H9 (cell line): ENCODE measurements at regions not wholly inside any gene's neighbourhood (a gene's known extent, or its start where the extent isn't known, plus 50 kb on each side); places are given as distances from the start of the nearest gene placed in this dataset.

ENCODE experiments used
- DNase-seq: peaks from one replicate; pipeline ENCODE4 v3.0.0-alpha.2; 2017
- H2AFZ ChIP-seq: one replicate; pipeline ENCODE4 v1.6.1; 2013; ENCODE audit warnings: mild to moderate bottlenecking, low read length, control low read depth, moderate library complexity
- H2AK5ac ChIP-seq: 2 replicates; pipeline ENCODE4 v1.6.1; 2013; ENCODE audit warnings: low read length, control low read depth, mixed read lengths; ENCODE audit not compliant: insufficient read length
- H2BK120ac ChIP-seq: one replicate; pipeline ENCODE4 v1.6.1; 2013; ENCODE audit warnings: low read depth, mild to moderate bottlenecking, low read length, control low read depth, inconsistent platforms; ENCODE audit not compliant: poor library complexity, severe bottlenecking
- H2BK12ac ChIP-seq: 2 replicates; pipeline ENCODE4 v1.6.1; 2013; ENCODE audit warnings: low read length, control low read depth, mixed read lengths, low read depth; ENCODE audit not compliant: insufficient read length
- H2BK15ac ChIP-seq: 2 replicates; pipeline ENCODE4 v1.6.1; 2013; ENCODE audit warnings: low read depth, low read length, control low read depth
- H2BK20ac ChIP-seq: one replicate; pipeline ENCODE4 v1.6.1; 2013; ENCODE audit warnings: low read depth, mild to moderate bottlenecking, low read length, control low read depth, inconsistent platforms; ENCODE audit not compliant: poor library complexity, severe bottlenecking
- H2BK5ac ChIP-seq: 2 replicates; pipeline ENCODE4 v1.6.1; 2013; ENCODE audit warnings: low read length, control low read depth, mixed read lengths; ENCODE audit not compliant: insufficient read length
- H3K14ac ChIP-seq: 2 replicates; pipeline ENCODE4 v1.6.1; 2013; ENCODE audit warnings: low read length, control low read depth; ENCODE audit not compliant: insufficient read depth
- H3K18ac ChIP-seq: 2 replicates; pipeline ENCODE4 v1.6.1; 2013; ENCODE audit warnings: low read depth, mild to moderate bottlenecking, mixed read lengths, low read length, control low read depth; ENCODE audit not compliant: insufficient read length
- H3K23ac ChIP-seq: 2 replicates; pipeline ENCODE4 v1.6.1; 2013; ENCODE audit warnings: low read length, control low read depth, mixed read lengths, low read depth; ENCODE audit not compliant: insufficient read length
- H3K23me2 ChIP-seq: 2 replicates; pipeline ENCODE4 v1.6.1; 2013; ENCODE audit warnings: low read depth, mild to moderate bottlenecking, mixed read lengths, low read length, control low read depth; ENCODE audit not compliant: insufficient read length, poor library complexity, severe bottlenecking
- H3K27ac ChIP-seq: 2 replicates; pipeline ENCODE4 v1.5.1; 2013; ENCODE audit warnings: low read length, control low read depth, mixed read lengths, low read depth; ENCODE audit not compliant: insufficient read length
- H3K27me3 ChIP-seq: 2 replicates; pipeline ENCODE4 v1.6.1; 2013; ENCODE audit warnings: low read length, control low read depth, inconsistent platforms; ENCODE audit not compliant: insufficient read depth
- H3K4ac ChIP-seq: 2 replicates; pipeline ENCODE4 v1.6.1; 2013; ENCODE audit warnings: low read depth, mild to moderate bottlenecking, control low read depth, inconsistent platforms, low read length, moderate library complexity
- H3K4me1 ChIP-seq: 2 replicates; pipeline ENCODE4 v1.6.1; 2013; ENCODE audit warnings: low read length, control low read depth, inconsistent platforms; ENCODE audit not compliant: insufficient read depth
- H3K4me2 ChIP-seq: 2 replicates; pipeline ENCODE4 v1.6.1; 2013; ENCODE audit warnings: low read length, control low read depth, mixed read lengths; ENCODE audit not compliant: insufficient read length, insufficient read depth
- H3K56ac ChIP-seq: 2 replicates; pipeline ENCODE4 v1.6.1; 2013; ENCODE audit warnings: low read depth, mild to moderate bottlenecking, mixed read lengths, low read length, control low read depth; ENCODE audit not compliant: insufficient read length
- H3K79me1 ChIP-seq: 2 replicates; pipeline ENCODE4 v1.6.1; 2013; ENCODE audit warnings: low read depth, mild to moderate bottlenecking, moderate library complexity, low read length, control low read depth, inconsistent platforms; ENCODE audit not compliant: insufficient read depth, poor library complexity, severe bottlenecking
- H3K79me2 ChIP-seq: 2 replicates; pipeline ENCODE4 v1.6.1; 2013; ENCODE audit warnings: low read length, control low read depth, inconsistent platforms; ENCODE audit not compliant: insufficient read depth
- H3K9ac ChIP-seq: 2 replicates; pipeline ENCODE4 v1.6.1; 2013; ENCODE audit warnings: low read length, control low read depth, mixed read lengths; ENCODE audit not compliant: insufficient read length; ENCODE audit errors: extremely low read depth
- H3K9me3 ChIP-seq: one replicate; pipeline ENCODE4 v1.6.1; 2013; ENCODE audit warnings: low read depth, low read length, inconsistent platforms; ENCODE audit not compliant: control insufficient read depth
- H3T11ph ChIP-seq: one replicate; pipeline ENCODE4 v1.6.1; 2013; ENCODE audit warnings: mild to moderate bottlenecking, low read length, control low read depth, inconsistent platforms
- H4K20me1 ChIP-seq: one replicate; pipeline ENCODE4 v1.6.1; 2013; ENCODE audit not compliant: control insufficient read depth, insufficient read length, insufficient read depth
- H4K5ac ChIP-seq: 2 replicates; pipeline ENCODE4 v1.6.1; 2013; ENCODE audit warnings: low read depth, mild to moderate bottlenecking, mixed read lengths, low read length, control low read depth; ENCODE audit not compliant: insufficient read length
- H4K8ac ChIP-seq: replicated peaks from 2 replicates; pipeline ENCODE4 v1.6.1; 2013; ENCODE audit warnings: low read length, control low read depth, mixed read lengths, low read depth; ENCODE audit not compliant: insufficient read length
- H4K91ac ChIP-seq: 2 replicates; pipeline ENCODE4 v1.6.1; 2013; ENCODE audit warnings: low read depth, mild to moderate bottlenecking, moderate library complexity, mixed read lengths, low read length, control low read depth; ENCODE audit not compliant: insufficient read length
- H3K27ac Mint-ChIP-seq, 3 experiments: 2 replicates in 2 of 3; 3 replicates in 1 of 3; pipeline ENCODE4 v1.8.0; 2020 to 2021; ENCODE audit warnings: mixed read lengths in 3 of 3, mild to moderate bottlenecking in 1 of 3, moderate library complexity in 1 of 3
- H3K27me3 Mint-ChIP-seq: 2 replicates; pipeline ENCODE4 v1.8.0; 2021; ENCODE audit warnings: low read depth, mild to moderate bottlenecking, moderate library complexity, mixed read lengths
- H3K36me3 Mint-ChIP-seq, 3 experiments: 2 replicates in 2 of 3; 3 replicates in 1 of 3; pipeline ENCODE4 v1.8.0; 2020 to 2021; ENCODE audit warnings: low read depth in 3 of 3, mixed read lengths in 3 of 3; ENCODE audit not compliant: insufficient read depth in 1 of 3
- H3K4me1 Mint-ChIP-seq, 2 experiments: 2 replicates each; pipeline ENCODE4 v1.8.0; 2020; ENCODE audit warnings: mixed read lengths in 2 of 2
- H3K4me3 Mint-ChIP-seq, 2 experiments: 2 replicates in 1 of 2; 3 replicates in 1 of 2; pipeline ENCODE4 v1.8.0; 2020 to 2021; ENCODE audit warnings: mild to moderate bottlenecking in 2 of 2, mixed read lengths in 2 of 2, moderate library complexity in 1 of 2
- H3K9me3 Mint-ChIP-seq, 2 experiments: 2 replicates in 1 of 2; 3 replicates in 1 of 2; pipeline ENCODE4 v1.8.0; 2020; ENCODE audit warnings: mild to moderate bottlenecking in 2 of 2, mixed read lengths in 2 of 2, moderate library complexity in 1 of 2
- TF ChIP-seq, protein P1 (sequence below): fragments of 200-600 bp; sonication (generic); conservative IDR thresholded peaks from 3 replicates; pipeline ENCODE4 v1.8.0; 2021; ENCODE audit warnings: antibody characterized with exemption, mild to moderate bottlenecking

GRCh38 chr3:8080464-8080863, 421.2 kb upstream of the LMCD1 start:
- H3K4me2 ChIP-seq: no peak overlapping the region
- no peak overlapping the region for H4K91ac ChIP-seq
- H3K36me3 Mint-ChIP-seq: no peaks in the 10 kb centered on the region
- no peak overlapping the region for H2BK5ac ChIP-seq
- H3K23ac ChIP-seq: no peak overlapping the region
- no peak overlapping the region for H3K27ac ChIP-seq
- no peaks in the 10 kb centered on the region for H3K9me3 Mint-ChIP-seq
- H2BK20ac ChIP-seq: no peak overlapping the region
- H4K8ac ChIP-seq: no peak overlapping the region
- H3K56ac ChIP-seq: no peak overlapping the region
- H3K4me1 Mint-ChIP-seq: no peaks in the 10 kb centered on the region
- TF ChIP-seq, protein P1, sequence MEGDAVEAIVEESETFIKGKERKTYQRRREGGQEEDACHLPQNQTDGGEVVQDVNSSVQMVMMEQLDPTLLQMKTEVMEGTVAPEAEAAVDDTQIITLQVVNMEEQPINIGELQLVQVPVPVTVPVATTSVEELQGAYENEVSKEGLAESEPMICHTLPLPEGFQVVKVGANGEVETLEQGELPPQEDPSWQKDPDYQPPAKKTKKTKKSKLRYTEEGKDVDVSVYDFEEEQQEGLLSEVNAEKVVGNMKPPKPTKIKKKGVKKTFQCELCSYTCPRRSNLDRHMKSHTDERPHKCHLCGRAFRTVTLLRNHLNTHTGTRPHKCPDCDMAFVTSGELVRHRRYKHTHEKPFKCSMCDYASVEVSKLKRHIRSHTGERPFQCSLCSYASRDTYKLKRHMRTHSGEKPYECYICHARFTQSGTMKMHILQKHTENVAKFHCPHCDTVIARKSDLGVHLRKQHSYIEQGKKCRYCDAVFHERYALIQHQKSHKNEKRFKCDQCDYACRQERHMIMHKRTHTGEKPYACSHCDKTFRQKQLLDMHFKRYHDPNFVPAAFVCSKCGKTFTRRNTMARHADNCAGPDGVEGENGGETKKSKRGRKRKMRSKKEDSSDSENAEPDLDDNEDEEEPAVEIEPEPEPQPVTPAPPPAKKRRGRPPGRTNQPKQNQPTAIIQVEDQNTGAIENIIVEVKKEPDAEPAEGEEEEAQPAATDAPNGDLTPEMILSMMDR: no peak
- H2BK120ac ChIP-seq: no peak overlapping the region
- no peaks in the 10 kb centered on the region for H3K23me2 ChIP-seq
- H2AK5ac ChIP-seq: no peak overlapping the region
- no peak overlapping the region for H2BK15ac ChIP-seq
- no peak overlapping the region for H3K14ac ChIP-seq
- H3T11ph ChIP-seq: no peak overlapping the region
- H3K27me3 Mint-ChIP-seq: no peaks in the 10 kb centered on the region
- H3K4me1 ChIP-seq: no peaks in the 10 kb centered on the region
- H3K79me2 ChIP-seq: no peaks in the 10 kb centered on the region
- H3K9ac ChIP-seq: no peak overlapping the region
- no peak overlapping the region for H3K4me3 Mint-ChIP-seq
- no peak for DNase-seq
- no peaks in the 10 kb centered on the region for H3K9me3 ChIP-seq
- no peaks in the 10 kb centered on the region for H3K27me3 ChIP-seq
- no peak overlapping the region for H2BK12ac ChIP-seq
- no peaks in the 10 kb centered on the region for H3K79me1 ChIP-seq
- H4K5ac ChIP-seq: no peak overlapping the region
- no peaks in the 10 kb centered on the region for H4K20me1 ChIP-seq
- H3K4ac ChIP-seq: no peak overlapping the region
- no peak overlapping the region for H3K27ac Mint-ChIP-seq
- H2AFZ ChIP-seq: no peak overlapping the region
- H3K18ac ChIP-seq: no peak overlapping the region
